Muscle layer of colon (tissue), 2 donors: ENCODE measurements at regions not wholly inside any gene's neighbourhood (a gene's known extent, or its start where the extent isn't known, plus 50 kb on each side); places are given as distances from the start of the nearest gene placed in this dataset.

Source experiments
- H3K27ac ChIP-seq: one replicate; pipeline ENCODE4 v1.7.0; 2013; ENCODE audit warnings: low read depth, mild to moderate bottlenecking, low read length, moderate library complexity
- H3K27me3 ChIP-seq, 2 donors: one replicate each; pipeline ENCODE4 v1.7.0; 2013; ENCODE audit warnings: low read length in 2 of 2, mild to moderate bottlenecking in 2 of 2; ENCODE audit not compliant: insufficient read depth in 2 of 2, control insufficient read depth in 1 of 2
- H3K36me3 ChIP-seq: one replicate; pipeline ENCODE4 v1.7.0; 2013; ENCODE audit warnings: mild to moderate bottlenecking, low read length; ENCODE audit not compliant: insufficient read depth
- H3K4me1 ChIP-seq: one replicate; pipeline ENCODE4 v1.7.0; 2013; ENCODE audit warnings: mild to moderate bottlenecking, low read length; ENCODE audit not compliant: insufficient read depth
- H3K4me3 ChIP-seq, 2 donors: one replicate each; pipeline ENCODE4 v1.7.0; 2013; ENCODE audit warnings: low read length in 2 of 2, low read depth in 1 of 2, mild to moderate bottlenecking in 1 of 2, moderate library complexity in 1 of 2
- H3K9ac ChIP-seq: one replicate; pipeline ENCODE4 v1.7.0; 2013; ENCODE audit warnings: low read length
- H3K9me3 ChIP-seq: one replicate; pipeline ENCODE4 v1.7.0; 2013; ENCODE audit warnings: mild to moderate bottlenecking, low read length
- donor health status: abdominal sarcoma.
- donor health status: Adenocarcinoma of cecum.

- Histone ChIP-seq H3K9ac (no peak overlapping the region), H3K36me3 (no peaks in the 10 kb centered on the region), H3K4me1 (no peaks in the 10 kb centered on the region), H3K9me3 (no peaks in the 10 kb centered on the region), H3K4me3 (no peak overlapping the region), H3K27ac (no peak overlapping the region), H3K27me3 (no peaks in the 10 kb centered on the region)
Observed at GRCh38 chr4:138740816-138741745, 274.5 kb upstream of the NOCT start.

- H3K4me1 ChIP-seq: no peaks in the 10 kb centered on the region
- H3K27ac ChIP-seq: no peak overlapping the region
- no peaks in the 10 kb centered on the region for H3K27me3 ChIP-seq
- no peak overlapping the region for H3K9ac ChIP-seq
- H3K36me3 ChIP-seq: no peaks in the 10 kb centered on the region
- no peak overlapping the region for H3K4me3 ChIP-seq
- no peaks in the 10 kb centered on the region for H3K9me3 ChIP-seq
Observed at GRCh38 chr4:138736362-138736761, 279.2 kb upstream of the NOCT start.

- Histone ChIP-seq H3K9ac (no peak overlapping the region), H3K27ac (no peak overlapping the region), H3K9me3 (no peaks in the 10 kb centered on the region), H3K4me3 (no peak overlapping the region), H3K36me3 (no peaks in the 10 kb centered on the region), H3K27me3 (no peaks in the 10 kb centered on the region), H3K4me1 (no peaks in the 10 kb centered on the region)
Observed at GRCh38 chr4:138734746-138735145, 280.8 kb upstream of the NOCT start.

- no peaks in the 10 kb centered on the region for H3K36me3 ChIP-seq
- H3K4me1 ChIP-seq: no peaks in the 10 kb centered on the region
- no peak overlapping the region for H3K9ac ChIP-seq
- H3K27ac ChIP-seq: no peak overlapping the region
- no peak overlapping the region for H3K4me3 ChIP-seq
- H3K27me3 ChIP-seq: no peaks in the 10 kb centered on the region
- no peaks in the 10 kb centered on the region for H3K9me3 ChIP-seq
Observed at GRCh38 chr4:138728566-138728965, 287.0 kb upstream of the NOCT start.

- H3K27me3 ChIP-seq: no peaks in the 10 kb centered on the region
- no peak overlapping the region for H3K27ac ChIP-seq
- H3K9ac ChIP-seq: no peak overlapping the region
- no peaks in the 10 kb centered on the region for H3K36me3 ChIP-seq
- H3K4me1 ChIP-seq: no peaks in the 10 kb centered on the region
- H3K9me3 ChIP-seq: no peaks in the 10 kb centered on the region
- no peak overlapping the region for H3K4me3 ChIP-seq
Observed at GRCh38 chr4:138727731-138728130, 287.9 kb upstream of the NOCT start.

- H3K4me1 ChIP-seq: no peaks in the 10 kb centered on the region
- H3K9ac ChIP-seq: no peak overlapping the region
- H3K27ac ChIP-seq: no peak overlapping the region
- H3K9me3 ChIP-seq: no peaks in the 10 kb centered on the region
- H3K27me3 ChIP-seq: no peaks in the 10 kb centered on the region
- H3K36me3 ChIP-seq: no peaks in the 10 kb centered on the region
- no peak overlapping the region for H3K4me3 ChIP-seq
Observed at GRCh38 chr4:138724530-138724929, 291.1 kb upstream of the NOCT start.

- no peaks in the 10 kb centered on the region for H3K27me3 ChIP-seq
- no peak overlapping the region for H3K9ac ChIP-seq
- H3K27ac ChIP-seq: no peak overlapping the region
- H3K4me1 ChIP-seq: no peaks in the 10 kb centered on the region
- no peak overlapping the region for H3K4me3 ChIP-seq
- no peaks in the 10 kb centered on the region for H3K36me3 ChIP-seq
- H3K9me3 ChIP-seq: no peaks in the 10 kb centered on the region
Observed at GRCh38 chr4:138716559-138717335, 298.8 kb upstream of the NOCT start.

GRCh38 chr4:138710297-138710696 is 305.3 kb upstream of the NOCT start:
- no peak overlapping the region for H3K27ac ChIP-seq
- H3K36me3 ChIP-seq: no peaks in the 10 kb centered on the region
- no peaks in the 10 kb centered on the region for H3K27me3 ChIP-seq

GRCh38 chr4:138709859-138710258 is 305.7 kb upstream of the NOCT start:
- no peaks in the 10 kb centered on the region for H3K4me1 ChIP-seq
- no peaks in the 10 kb centered on the region for H3K27me3 ChIP-seq
- no peak overlapping the region for H3K9ac ChIP-seq
- no peak overlapping the region for H3K4me3 ChIP-seq
- H3K9me3 ChIP-seq: no peaks in the 10 kb centered on the region
- H3K27ac ChIP-seq: no peak overlapping the region
- no peaks in the 10 kb centered on the region for H3K36me3 ChIP-seq

More at GRCh38 chr4:138710297-138710696, 305.3 kb upstream of the NOCT start:
- H3K4me1 ChIP-seq: no peaks in the 10 kb centered on the region
- no peaks in the 10 kb centered on the region for H3K9me3 ChIP-seq
- no peak overlapping the region for H3K9ac ChIP-seq
- H3K4me3 ChIP-seq: no peak overlapping the region

GRCh38 chr4:138707746-138708677 is 307.6 kb upstream of the NOCT start:
- H3K9ac ChIP-seq: no peak overlapping the region
- H3K36me3 ChIP-seq: no peaks in the 10 kb centered on the region
- no peak overlapping the region for H3K4me3 ChIP-seq
- H3K27ac ChIP-seq: no peak overlapping the region
- H3K9me3 ChIP-seq: no peaks in the 10 kb centered on the region
- no peaks in the 10 kb centered on the region for H3K27me3 ChIP-seq
- H3K4me1 ChIP-seq: no peaks in the 10 kb centered on the region

- Histone ChIP-seq H3K9me3 (no peaks in the 10 kb centered on the region), H3K27ac (no peak overlapping the region), H3K4me3 (no peak overlapping the region), H3K27me3 (no peaks in the 10 kb centered on the region), H3K4me1 (peaks cover 10% of the 10 kb centered on the region), H3K36me3 (no peaks in the 10 kb centered on the region), H3K9ac (no peak overlapping the region)
Observed at GRCh38 chr4:138706201-138706600, 309.4 kb upstream of the NOCT start.
